Keratinocyte (primary cell): ENCODE measurements at regions not wholly inside any gene's neighbourhood (a gene's known extent, or its start where the extent isn't known, plus 50 kb on each side); places are given as distances from the start of the nearest gene placed in this dataset.

ENCODE experiments used
- CTCF ChIP-seq, 3 experiments: IDR thresholded peaks in 1 of 3; conservative IDR thresholded peaks in 1 of 3; optimal IDR thresholded peaks in 1 of 3; 2 replicates in 2 of 3; 3 replicates in 1 of 3; pipeline versions ENCODE3 to v1.5.1; 2011; ENCODE audit warnings: low read length in 3 of 3, mild to moderate bottlenecking in 3 of 3, moderate library complexity in 2 of 3, control low read depth in 1 of 3, inconsistent platforms in 1 of 3; ENCODE audit not compliant: insufficient read depth in 2 of 3; ENCODE audit errors: extremely low read depth in 1 of 3
- EZH2 ChIP-seq: IDR thresholded peaks from one replicate; pipeline ENCODE4 v1.6.1; 2012; ENCODE audit warnings: inconsistent platforms, mild to moderate bottlenecking, low read length, moderate library complexity

DNA sequence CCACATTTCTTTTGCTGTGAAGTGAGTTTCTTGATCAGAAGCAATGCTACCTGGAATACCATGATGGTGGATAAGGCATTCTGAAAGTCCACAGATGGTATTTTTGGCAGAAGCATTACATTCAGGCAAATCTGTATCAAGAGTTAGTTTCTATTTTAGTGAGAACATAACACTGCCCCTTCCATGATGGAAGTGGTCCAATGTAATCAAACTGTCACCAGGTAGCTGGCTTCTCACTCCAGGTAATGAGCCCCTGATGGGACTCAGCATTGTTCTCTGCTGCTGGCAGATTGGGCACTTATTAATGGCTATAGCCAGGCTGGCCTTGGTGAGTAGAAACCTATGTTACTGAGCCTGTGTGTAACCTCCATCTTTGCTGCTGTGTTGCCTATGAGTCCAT lies 80.7 kb downstream of the KCNA5 start:
- no peak for TF ChIP-seq CTCF (optimal IDR thresholded peaks at IDR 0.05 in 1 of 3, IDR thresholded peaks at IDR 0.05 in 1 of 3, conservative IDR thresholded peaks at IDR 0.05 in 1 of 3; ENCODE audit: extremely low read depth in 1 of 3, insufficient read depth in 2 of 3, low read length in 3 of 3)
- TF ChIP-seq EZH2 = no peak
